ENCODE measurements at regions not wholly inside any gene's neighbourhood (a gene's known extent, or its start where the extent isn't known, plus 50 kb on each side); places are given as distances from the start of the nearest gene placed in this dataset.

- TF ChIP-seq MAX (IDR thresholded peaks at IDR 0.05) (no peak), POLR2A (IDR thresholded peaks at IDR 0.05; ENCODE audit: control extremely low read depth in 1 of 2, low read depth in 2 of 2, low read length in 2 of 2) (no peak), JUN (IDR thresholded peaks at IDR 0.05; ENCODE audit: low read depth, low read length) (no peak), PHF8 (conservative IDR thresholded peaks at IDR 0.05; ENCODE audit: low read depth, low read length) (no peak), CTCF (IDR thresholded peaks at IDR 0.05; ENCODE audit: control extremely low read depth in 1 of 3, insufficient read depth in 1 of 3, low read depth in 1 of 3, low read length in 3 of 3) (no peak), POLR2AphosphoS5 (IDR thresholded peaks at IDR 0.05; ENCODE audit: low read depth, low read length) (no peak), RBBP5 (IDR thresholded peaks at IDR 0.05; ENCODE audit: borderline replicate concordance, low read depth, low read length) (no peak), CREB1 (IDR thresholded peaks at IDR 0.05) (no peak), TEAD4 (IDR thresholded peaks at IDR 0.05; ENCODE audit: low read depth, low read length) (no peak), TCF12 (IDR thresholded peaks at IDR 0.05; ENCODE audit: low read depth, low read length) (no peak), HDAC2 (IDR thresholded peaks at IDR 0.05; ENCODE audit: borderline replicate concordance in 1 of 2, low read depth in 2 of 2, low read length in 2 of 2) (no peak), KDM1A (IDR thresholded peaks at IDR 0.05; ENCODE audit: borderline replicate concordance, low read length) (no peak), SIX5 (IDR thresholded peaks at IDR 0.05; ENCODE audit: low read depth, low read length) (no peak)
Observed at GRCh38 chr4:146041139-146042004, 102.7 kb upstream of the ZNF827 start.

All from H1 (cell line).